Cardiac fibroblast (primary cell): ENCODE measurements at regions not wholly inside any gene's neighbourhood (a gene's known extent, or its start where the extent isn't known, plus 50 kb on each side); places are given as distances from the start of the nearest gene placed in this dataset.
A peak's percentile ranks its signal among the peaks of the same experiment; 100 is the strongest.

ENCODE experiments used
- DNase-seq, 2 donors: peaks; one replicate each; pipeline versions ENCODE4 v3.0.0 to v3.0.0-alpha.2; 2010; ENCODE audit warnings: low read depth in 2 of 2
- H3K4me3 ChIP-seq, 2 donors: replicated peaks in 1 of 2; 1 replicate in 1 of 2; 2 replicates in 1 of 2; pipeline ENCODE4 v1.5.1; 2011; ENCODE audit warnings: low read depth in 2 of 2, low read length in 2 of 2, mild to moderate bottlenecking in 2 of 2, moderate library complexity in 1 of 2
- TF ChIP-seq, protein P1 (sequence below): IDR thresholded peaks from one replicate; pipeline ENCODE4 v1.5.1; 2011; ENCODE audit warnings: low read depth, mild to moderate bottlenecking, low read length, inconsistent platforms

DNA sequence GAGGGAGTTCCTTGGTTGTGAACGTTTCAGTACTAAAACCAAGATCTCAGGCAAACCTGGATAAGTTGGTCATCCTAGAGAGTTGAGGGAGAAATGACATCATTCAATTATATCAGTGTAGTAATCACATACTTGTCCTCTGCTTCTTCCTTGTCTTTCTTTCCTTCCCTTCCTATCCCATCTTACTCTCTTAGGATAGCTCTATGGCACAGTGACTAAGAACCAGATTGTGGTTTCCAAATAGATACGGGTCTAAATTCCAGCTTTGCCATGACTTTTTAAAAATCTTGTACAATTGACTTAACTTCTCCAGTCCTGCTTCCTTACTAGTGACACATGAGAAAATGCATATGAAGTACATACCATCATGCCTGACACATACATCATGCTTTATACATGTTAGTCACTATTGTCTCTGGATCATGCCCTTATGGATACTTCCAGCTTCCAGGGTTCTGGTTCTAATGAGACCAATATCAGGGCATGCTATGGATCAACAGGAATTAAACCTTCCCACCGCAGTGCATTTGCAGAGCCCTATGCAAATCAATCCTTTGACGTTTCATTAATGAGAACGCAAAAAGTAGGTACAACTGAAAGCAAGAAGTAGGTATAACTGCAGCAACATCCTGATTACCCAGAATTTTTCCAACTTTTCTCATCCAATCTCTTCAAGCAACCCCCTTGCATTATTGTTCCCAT lies 168.0 kb upstream of the KLF7 start:
- TF ChIP-seq, protein P1, sequence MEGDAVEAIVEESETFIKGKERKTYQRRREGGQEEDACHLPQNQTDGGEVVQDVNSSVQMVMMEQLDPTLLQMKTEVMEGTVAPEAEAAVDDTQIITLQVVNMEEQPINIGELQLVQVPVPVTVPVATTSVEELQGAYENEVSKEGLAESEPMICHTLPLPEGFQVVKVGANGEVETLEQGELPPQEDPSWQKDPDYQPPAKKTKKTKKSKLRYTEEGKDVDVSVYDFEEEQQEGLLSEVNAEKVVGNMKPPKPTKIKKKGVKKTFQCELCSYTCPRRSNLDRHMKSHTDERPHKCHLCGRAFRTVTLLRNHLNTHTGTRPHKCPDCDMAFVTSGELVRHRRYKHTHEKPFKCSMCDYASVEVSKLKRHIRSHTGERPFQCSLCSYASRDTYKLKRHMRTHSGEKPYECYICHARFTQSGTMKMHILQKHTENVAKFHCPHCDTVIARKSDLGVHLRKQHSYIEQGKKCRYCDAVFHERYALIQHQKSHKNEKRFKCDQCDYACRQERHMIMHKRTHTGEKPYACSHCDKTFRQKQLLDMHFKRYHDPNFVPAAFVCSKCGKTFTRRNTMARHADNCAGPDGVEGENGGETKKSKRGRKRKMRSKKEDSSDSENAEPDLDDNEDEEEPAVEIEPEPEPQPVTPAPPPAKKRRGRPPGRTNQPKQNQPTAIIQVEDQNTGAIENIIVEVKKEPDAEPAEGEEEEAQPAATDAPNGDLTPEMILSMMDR = no peak
- H3K4me3 ChIP-seq = peak overlapping the region in 1 of 2 donors; percentile 29
- DNase-seq = peak in 1 of 2 donors; percentile 51

DNA sequence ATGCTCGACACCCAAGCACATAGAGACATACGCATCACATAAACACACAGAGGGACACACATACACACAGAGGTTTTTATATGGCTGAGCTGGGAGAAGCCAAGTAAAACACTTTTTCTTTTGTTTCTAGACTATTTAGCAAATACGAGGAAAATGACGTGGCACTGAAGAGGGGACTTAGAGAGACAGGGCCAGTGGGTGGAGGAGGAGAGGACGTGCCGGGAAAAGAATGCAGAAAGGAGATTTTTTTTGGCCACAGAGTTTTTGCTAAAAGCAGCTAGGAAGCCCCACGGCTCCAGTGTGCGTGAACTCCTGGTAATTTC lies 168.5 kb upstream of the KLF7 start:
- no peak for DNase-seq
- TF ChIP-seq, protein P1 = no peak
- peak overlapping the region; percentile 18 to 29 for H3K4me3 ChIP-seq

DNA sequence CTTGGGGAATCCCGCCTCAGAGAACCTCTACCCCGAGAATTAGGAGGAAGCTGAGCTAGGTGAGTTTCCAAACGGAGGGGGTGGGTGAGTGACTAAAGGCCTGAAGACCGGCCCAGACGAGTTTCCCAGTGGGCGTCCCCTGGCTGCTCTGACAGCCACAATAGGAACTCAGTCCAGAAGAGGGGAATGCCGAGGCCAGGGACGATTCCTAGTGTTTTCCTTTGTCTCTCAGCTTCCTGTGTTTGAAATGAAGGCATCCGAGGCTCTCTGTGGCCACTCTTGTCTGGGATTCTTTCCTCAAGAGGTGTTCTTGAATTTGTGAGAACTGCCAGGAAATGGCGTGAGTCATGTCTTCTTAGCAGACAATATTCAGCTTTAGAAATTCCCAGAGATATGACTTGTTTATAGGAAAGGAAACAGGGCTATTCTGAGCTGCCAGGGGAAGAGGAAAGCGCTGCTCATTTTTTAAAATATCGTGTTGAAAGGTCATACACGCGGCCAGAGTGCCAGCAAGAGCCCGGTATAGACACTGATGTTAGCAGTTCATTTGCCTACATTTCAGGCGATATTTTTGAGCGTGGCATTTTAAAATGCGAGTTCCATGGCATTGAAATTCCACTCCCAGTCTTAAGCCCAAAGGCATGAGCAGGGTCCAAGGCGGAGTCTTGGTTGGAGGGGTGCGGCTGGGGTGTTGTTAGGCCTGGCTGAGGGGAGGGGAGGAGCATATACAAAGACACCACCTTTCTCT lies 169.1 kb upstream of the KLF7 start:
- DNase-seq = peak; percentile 98 to 100

DNA sequence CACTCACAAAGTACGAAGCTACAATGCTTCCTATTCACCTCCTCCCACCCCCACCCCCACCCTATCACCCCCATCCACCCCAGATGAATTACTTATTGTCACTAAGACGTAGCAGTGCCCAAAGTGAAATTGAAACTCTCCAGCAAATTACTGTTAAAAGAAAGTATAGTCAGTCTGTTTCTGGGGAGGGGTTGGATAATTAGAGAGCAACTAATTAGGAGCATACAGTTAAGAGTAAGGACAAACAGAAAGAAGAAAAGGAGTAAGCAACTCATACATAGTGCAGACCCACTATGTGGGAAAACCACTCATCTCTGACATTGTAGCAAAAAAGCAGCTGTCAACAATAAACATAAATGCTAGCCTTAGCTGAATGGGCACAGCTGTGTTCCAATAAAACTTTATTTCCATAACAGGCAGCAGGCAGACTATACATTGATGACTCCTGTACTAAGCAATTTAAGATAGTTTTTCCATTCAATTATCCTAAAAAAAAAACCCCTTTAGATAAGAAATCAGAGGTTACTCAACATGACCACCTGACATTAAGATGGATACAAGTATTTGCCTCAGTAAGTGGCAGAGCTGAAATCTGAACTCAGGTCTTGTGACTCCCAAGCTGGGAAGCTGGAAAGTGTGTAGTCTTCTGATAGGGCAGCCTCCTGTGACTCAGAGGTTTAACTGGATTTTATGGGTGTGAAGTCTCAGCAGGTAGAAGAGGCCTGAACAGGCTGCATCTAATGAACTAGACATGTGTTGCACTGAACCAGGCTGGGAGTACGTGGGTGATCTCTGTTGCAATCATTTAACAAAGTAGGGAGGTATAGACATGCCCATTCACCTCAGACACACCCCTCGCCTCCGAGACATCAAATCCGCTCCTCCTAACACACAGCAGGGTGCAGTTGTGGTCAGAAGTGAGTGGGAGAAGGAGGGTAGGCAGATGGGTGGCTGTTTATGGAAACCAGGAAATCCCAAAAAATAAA lies 171.8 kb upstream of the KLF7 start:
- TF ChIP-seq, protein P1 = no peak
- DNase-seq = peak in 1 of 2 donors; percentile 35
- H3K4me3 ChIP-seq = no peak overlapping the region

More for the DNA sequence above, 169.1 kb upstream of the KLF7 start:
- TF ChIP-seq, protein P1 = no peak
- H3K4me3 ChIP-seq = peak overlapping the region; percentile 18 to 29

DNA sequence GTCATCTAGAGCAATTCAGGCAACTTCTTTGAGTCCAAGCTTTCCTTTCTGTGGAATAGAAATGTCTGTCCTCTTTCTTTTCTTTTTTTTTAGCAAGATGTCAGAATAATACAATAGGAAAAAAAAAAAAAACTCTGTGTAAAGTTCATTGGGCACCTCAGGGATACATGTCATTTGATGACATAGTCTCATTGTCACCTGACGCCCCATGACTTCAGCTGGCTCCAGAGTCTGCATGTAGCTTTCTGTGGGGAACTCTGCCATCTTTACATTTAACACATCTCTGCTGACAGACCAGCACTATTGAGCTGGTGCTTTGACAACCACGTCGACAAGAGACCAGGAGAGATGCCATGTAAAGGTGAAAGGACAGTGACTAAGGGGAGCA lies 172.5 kb upstream of the KLF7 start:
- H3K4me3 ChIP-seq = no peak overlapping the region
- TF ChIP-seq, protein P1 = no peak
- DNase-seq = no peak

DNA sequence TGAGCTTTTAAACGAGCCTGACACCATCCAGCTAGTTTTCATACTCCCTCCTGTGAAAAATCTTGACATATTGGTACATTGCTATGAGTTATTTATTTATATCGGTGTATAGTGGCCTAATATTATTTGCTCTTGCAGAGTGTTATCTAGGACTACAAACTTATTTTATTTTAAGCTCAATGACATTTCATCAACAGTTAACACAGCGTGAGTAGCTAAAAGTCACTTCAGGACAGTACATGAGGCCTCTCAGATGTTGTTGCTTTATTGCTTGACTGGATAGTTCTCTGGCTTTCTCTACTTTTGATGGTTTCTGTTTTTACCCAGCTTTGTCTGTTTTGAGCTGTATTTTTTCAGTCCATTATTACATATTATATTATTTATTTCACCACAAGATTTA lies 172.9 kb upstream of the KLF7 start:
- DNase-seq = no peak
- TF ChIP-seq, protein P1 = no peak
- no peak overlapping the region for H3K4me3 ChIP-seq
